ENCODE measurements at regions not wholly inside any gene's neighbourhood (a gene's known extent, or its start where the extent isn't known, plus 50 kb on each side); places are given as distances from the start of the nearest gene placed in this dataset.
"Not testable (repeated sequence)": the region's sequence is repeated elsewhere in the genome, so short reads cannot be mapped to it uniquely, and the experiment has no call there.

DNA sequence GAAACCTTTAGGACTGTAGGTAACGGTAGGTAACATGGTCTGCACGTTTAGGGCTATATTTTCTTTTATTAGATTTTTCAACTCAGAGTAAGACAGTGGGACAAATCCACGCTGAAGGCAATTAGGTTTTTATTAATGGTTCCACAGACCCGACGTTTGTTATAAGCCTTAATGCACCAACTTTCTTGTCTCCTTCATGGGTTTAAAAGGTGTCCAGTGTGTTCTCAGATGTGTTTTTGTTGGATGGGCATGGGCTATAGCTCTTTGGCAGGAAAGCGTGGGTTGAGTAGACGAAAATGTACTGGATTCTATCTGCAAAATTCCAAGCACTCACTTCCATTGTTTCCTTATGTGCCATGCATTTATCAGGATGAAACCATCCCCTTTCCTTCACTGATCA is 88.0 kb upstream of the SIM2 start:
- intact Hi-C loops (cut with DNase I; ENCODE audit: low total_unique reads) = no loop called here
- H3K4me1 ChIP-seq = no peaks in the 10 kb centered on the region
- H3K27me3 ChIP-seq = peaks cover 8 to 12% (median 10%) of the 10 kb centered on the region in 3 donors
- H3K4me3 ChIP-seq = no peak overlapping the region
- no peaks in the 10 kb centered on the region for H3K36me3 ChIP-seq
- TF ChIP-seq CTCF (IDR thresholded peaks at IDR 0.05 in 4 of 5, conservative IDR thresholded peaks at IDR 0.05 in 1 of 5) = no peak
- no peak for TF ChIP-seq POLR2A (IDR thresholded peaks at IDR 0.05)
- ATAC-seq (no peak), DNase-seq (no peak)
- H3K27ac ChIP-seq = no peak overlapping the region
- in situ Hi-C loops (cut with MboI; ENCODE audit: low sequenced_read_pairs in 4 of 4) = no loop called here
- H3K9me3 ChIP-seq = no peaks in the 10 kb centered on the region

- no peaks in the 10 kb centered on the region for H3K9me3 ChIP-seq
- in situ Hi-C loops (cut with MboI; ENCODE audit: low sequenced_read_pairs in 4 of 4) (no loop called here), intact Hi-C loops (cut with DNase I; ENCODE audit: low total_unique reads) (no loop called here)
- no peak for DNase-seq
- no peaks in the 10 kb centered on the region for H3K36me3 ChIP-seq
- H3K27ac ChIP-seq = no peak overlapping the region
- ATAC-seq = no peak
- no peaks in the 10 kb centered on the region for H3K4me1 ChIP-seq
- TF ChIP-seq CTCF (IDR thresholded peaks at IDR 0.05 in 4 of 5, conservative IDR thresholded peaks at IDR 0.05 in 1 of 5) = no peak
- no peak for TF ChIP-seq POLR2A (IDR thresholded peaks at IDR 0.05)
- H3K27me3 ChIP-seq = peaks cover 8 to 12% (median 10%) of the 10 kb centered on the region in 3 donors
- H3K4me3 ChIP-seq = no peak overlapping the region
These were observed 87.5 kb upstream of the SIM2 start for GRCh38 chr21:36611379-36611778.

DNA sequence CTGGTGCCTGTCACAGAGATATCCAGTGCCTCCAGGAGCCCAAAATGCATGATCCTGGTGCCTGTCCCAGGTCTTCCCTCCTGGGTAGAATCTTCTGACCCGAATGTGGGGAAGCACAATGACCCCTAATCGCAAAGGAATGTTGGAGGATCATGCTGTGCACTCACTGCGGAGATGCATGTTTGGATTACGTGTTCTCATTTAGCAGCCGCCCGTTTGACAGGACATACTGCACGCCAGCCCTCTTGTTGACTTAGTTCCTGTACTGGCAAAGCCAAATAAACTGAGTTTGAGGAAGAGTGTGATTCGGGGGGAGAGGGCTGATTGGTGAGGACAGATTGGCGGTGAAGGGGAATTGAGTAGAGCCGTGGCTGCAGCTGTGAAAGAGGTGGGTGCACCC is 85.9 kb upstream of the SIM2 start:
- Histone ChIP-seq H3K36me3 (no peaks in the 10 kb centered on the region), H3K9me3 (no peaks in the 10 kb centered on the region), H3K4me1 (no peaks in the 10 kb centered on the region), H3K27me3 (peaks cover 7 to 10% (median 8%) of the 10 kb centered on the region in 3 donors), H3K4me3 (no peak overlapping the region), H3K27ac (no peak overlapping the region)
- no peak for TF ChIP-seq CTCF (IDR thresholded peaks at IDR 0.05 in 4 of 5, conservative IDR thresholded peaks at IDR 0.05 in 1 of 5)
- no peak for TF ChIP-seq POLR2A (IDR thresholded peaks at IDR 0.05)
- intact Hi-C loops (cut with DNase I; ENCODE audit: low total_unique reads) (no loop called here), in situ Hi-C loops (cut with MboI; ENCODE audit: low sequenced_read_pairs in 4 of 4) (no loop called here)
- no peak for ATAC-seq
- no peak for DNase-seq

DNA sequence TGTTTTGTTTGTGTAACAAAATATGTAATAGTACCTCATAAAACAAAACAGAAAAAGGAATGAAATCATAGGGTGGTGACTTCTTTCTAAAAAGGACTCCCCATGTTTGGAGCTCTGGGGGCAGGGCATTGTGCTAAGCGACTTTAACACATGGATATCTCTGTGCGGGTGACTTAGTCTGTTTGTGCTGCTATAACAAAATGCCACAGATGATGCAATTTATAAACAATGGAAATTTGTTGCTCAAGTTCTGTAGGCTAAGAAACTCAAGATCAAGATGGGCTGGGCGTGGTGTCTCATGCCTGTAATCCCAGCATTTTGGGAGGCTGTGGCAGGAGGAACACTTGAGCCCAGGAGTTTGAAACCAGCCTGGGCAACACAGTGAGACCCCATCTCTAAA is 85.4 kb upstream of the SIM2 start:
- TF ChIP-seq CTCF (IDR thresholded peaks at IDR 0.05 in 4 of 5, conservative IDR thresholded peaks at IDR 0.05 in 1 of 5) = no peak
- TF ChIP-seq POLR2A (IDR thresholded peaks at IDR 0.05) = no peak
- intact Hi-C loops (cut with DNase I; ENCODE audit: low total_unique reads) = no loop called here
- Histone ChIP-seq H3K27ac (no peak overlapping the region), H3K4me1 (no peaks in the 10 kb centered on the region), H3K27me3 (peaks cover 7 to 10% (median 8%) of the 10 kb centered on the region in 3 donors), H3K9me3 (no peaks in the 10 kb centered on the region), H3K36me3 (no peaks in the 10 kb centered on the region), H3K4me3 (no peak overlapping the region)
- ATAC-seq (no peak), DNase-seq (no peak)
- in situ Hi-C loops (cut with MboI; ENCODE audit: low sequenced_read_pairs in 4 of 4) = no loop called here

DNA sequence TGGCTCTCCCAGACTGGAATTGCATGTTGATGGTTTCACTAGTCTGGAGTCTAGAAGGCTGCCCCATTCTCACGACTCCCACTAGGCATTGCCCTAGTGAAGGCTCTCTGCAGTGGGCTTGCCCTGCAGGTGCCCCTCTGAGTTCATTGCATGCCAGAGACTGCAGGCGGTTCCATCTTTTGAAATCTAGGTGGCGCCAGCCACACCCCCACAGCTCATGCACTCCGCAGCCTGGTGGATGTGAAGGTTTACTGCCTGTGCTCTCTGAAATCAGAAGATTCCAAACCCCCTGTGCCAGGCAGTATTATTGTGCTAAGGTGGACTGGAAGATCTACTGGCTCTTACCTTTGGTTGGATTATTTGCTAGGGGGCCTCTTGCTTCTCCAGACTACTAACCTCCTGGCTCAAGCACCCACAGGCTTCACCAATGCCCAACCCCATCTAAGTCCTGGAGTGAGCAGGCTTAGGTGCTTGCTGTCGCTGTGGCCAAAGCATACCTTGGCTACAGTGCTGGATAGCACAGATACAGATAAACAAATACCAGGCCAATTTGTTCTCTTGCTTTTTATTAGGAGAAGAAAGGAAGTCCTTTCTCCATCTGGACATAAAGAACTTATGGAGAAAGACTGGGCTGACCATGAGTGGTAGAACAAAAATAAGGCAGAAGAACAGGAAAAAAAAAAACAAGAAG is 83.5 kb upstream of the SIM2 start:
- no peaks in the 10 kb centered on the region for H3K4me1 ChIP-seq
- no peak for TF ChIP-seq CTCF (IDR thresholded peaks at IDR 0.05 in 4 of 5, conservative IDR thresholded peaks at IDR 0.05 in 1 of 5)
- TF ChIP-seq POLR2A (IDR thresholded peaks at IDR 0.05) = no peak
- H3K4me3 ChIP-seq = no peak overlapping the region
- H3K27ac ChIP-seq = no peak overlapping the region
- intact Hi-C loops (cut with DNase I; ENCODE audit: low total_unique reads) (no loop called here), in situ Hi-C loops (cut with MboI; ENCODE audit: low sequenced_read_pairs in 4 of 4) (no loop called here)
- no peaks in the 10 kb centered on the region for H3K36me3 ChIP-seq
- DNase-seq (no peak), ATAC-seq (no peak)
- no peaks in the 10 kb centered on the region for H3K9me3 ChIP-seq
- H3K27me3 ChIP-seq = peaks cover 7 to 10% (median 8%) of the 10 kb centered on the region in 3 donors

DNA sequence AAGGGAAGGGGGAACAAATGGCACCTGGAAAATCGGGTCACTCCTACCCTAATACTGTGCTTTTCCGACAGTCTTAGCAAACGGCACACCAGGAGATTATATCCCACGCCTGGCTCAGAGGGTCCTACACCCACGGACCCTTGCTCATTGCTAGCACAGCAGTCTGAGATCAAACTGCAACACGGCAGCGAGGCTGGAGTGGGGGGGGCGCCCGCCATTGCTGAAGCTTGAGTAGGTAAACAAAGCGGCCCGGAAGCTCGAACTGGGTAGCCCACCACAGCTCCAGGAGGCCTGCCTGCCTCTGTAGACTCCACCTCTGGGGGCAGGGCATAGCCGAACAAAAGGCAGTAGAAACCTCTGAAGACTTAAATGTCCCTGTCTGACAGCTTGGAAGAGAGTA is 82.1 kb upstream of the SIM2 start:
- DNase-seq; ATAC-seq; H3K4me1 ChIP-seq; H3K27me3 ChIP-seq; in situ Hi-C loops (cut with MboI; ENCODE audit: low sequenced_read_pairs in 4 of 4); H3K4me3 ChIP-seq; H3K9me3 ChIP-seq; intact Hi-C loops (cut with DNase I; ENCODE audit: low total_unique reads); H3K27ac ChIP-seq; H3K36me3 ChIP-seq: not testable (repeated sequence)

- H3K4me3 ChIP-seq; H3K9me3 ChIP-seq; intact Hi-C loops (cut with DNase I; ENCODE audit: low total_unique reads); H3K27ac ChIP-seq; DNase-seq; ATAC-seq; in situ Hi-C loops (cut with MboI; ENCODE audit: low sequenced_read_pairs in 4 of 4); H3K4me1 ChIP-seq; H3K36me3 ChIP-seq; H3K27me3 ChIP-seq: not testable (repeated sequence)
These were observed 77.1 kb upstream of the SIM2 start for GRCh38 chr21:36621794-36622193.
